ENCODE measurements at regions not wholly inside any gene's neighbourhood (a gene's known extent, or its start where the extent isn't known, plus 50 kb on each side); places are given as distances from the start of the nearest gene placed in this dataset.

DNA sequence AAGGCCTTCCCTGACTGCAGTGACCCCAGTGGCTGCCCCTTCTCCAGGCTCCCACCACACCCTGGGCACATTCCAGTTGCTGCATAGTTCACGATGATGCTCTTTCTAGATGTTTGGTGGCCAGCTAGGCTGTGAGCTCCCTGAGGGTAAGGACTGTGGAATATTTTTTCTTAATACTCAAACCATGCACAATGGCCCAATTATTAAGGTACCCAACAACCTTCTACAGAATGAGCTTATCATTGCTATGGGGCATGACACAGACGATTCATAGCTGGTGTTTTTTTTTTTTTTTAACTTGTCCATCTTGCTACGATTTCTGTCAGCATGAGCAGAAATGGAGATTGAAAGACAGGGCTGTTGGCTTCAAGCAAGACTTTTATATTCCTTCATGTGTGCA lies 68.9 kb upstream of the CLDN14 start:
- no peak for TF ChIP-seq POLR2A (IDR thresholded peaks at IDR 0.05)
- TF ChIP-seq, protein P1, sequence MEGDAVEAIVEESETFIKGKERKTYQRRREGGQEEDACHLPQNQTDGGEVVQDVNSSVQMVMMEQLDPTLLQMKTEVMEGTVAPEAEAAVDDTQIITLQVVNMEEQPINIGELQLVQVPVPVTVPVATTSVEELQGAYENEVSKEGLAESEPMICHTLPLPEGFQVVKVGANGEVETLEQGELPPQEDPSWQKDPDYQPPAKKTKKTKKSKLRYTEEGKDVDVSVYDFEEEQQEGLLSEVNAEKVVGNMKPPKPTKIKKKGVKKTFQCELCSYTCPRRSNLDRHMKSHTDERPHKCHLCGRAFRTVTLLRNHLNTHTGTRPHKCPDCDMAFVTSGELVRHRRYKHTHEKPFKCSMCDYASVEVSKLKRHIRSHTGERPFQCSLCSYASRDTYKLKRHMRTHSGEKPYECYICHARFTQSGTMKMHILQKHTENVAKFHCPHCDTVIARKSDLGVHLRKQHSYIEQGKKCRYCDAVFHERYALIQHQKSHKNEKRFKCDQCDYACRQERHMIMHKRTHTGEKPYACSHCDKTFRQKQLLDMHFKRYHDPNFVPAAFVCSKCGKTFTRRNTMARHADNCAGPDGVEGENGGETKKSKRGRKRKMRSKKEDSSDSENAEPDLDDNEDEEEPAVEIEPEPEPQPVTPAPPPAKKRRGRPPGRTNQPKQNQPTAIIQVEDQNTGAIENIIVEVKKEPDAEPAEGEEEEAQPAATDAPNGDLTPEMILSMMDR (IDR thresholded peaks at IDR 0.05) = no peak
